Motor neuron (in vitro differentiated cells): ENCODE measurements at regions not wholly inside any gene's neighbourhood (a gene's known extent, or its start where the extent isn't known, plus 50 kb on each side); places are given as distances from the start of the nearest gene placed in this dataset.

ENCODE experiments used
- ATAC-seq, 8 experiments: fragments of 200-7000 bp; cut with Tn5 transposase; replicated peaks in 6 of 8; 2 replicates each; pipeline ENCODE4 v1.8.0; 2021; ENCODE audit warnings: mild to moderate bottlenecking in 8 of 8, moderate library complexity in 8 of 8
- H3K27ac ChIP-seq, 2 donors: fragments of 250-450 bp; sonication (Bioruptor Pico); 2 replicates each; pipeline ENCODE4 v1.9.0; 2021; ENCODE audit warnings: antibody characterized with exemption in 2 of 2, mild to moderate bottlenecking in 2 of 2, moderate library complexity in 1 of 2
- H3K4me1 ChIP-seq, 2 donors: fragments of 250-450 bp; sonication (Bioruptor Pico); replicated peaks in 1 of 2; 2 replicates each; pipeline ENCODE4 v1.6.1; 2021; ENCODE audit warnings: antibody characterized with exemption in 2 of 2, mild to moderate bottlenecking in 2 of 2, moderate library complexity in 1 of 2
- H3K4me3 ChIP-seq, 5 donors: fragments of 250-450 bp; sonication (Bioruptor Pico); 2 replicates each; pipeline ENCODE4 v1.9.0; 2021; ENCODE audit warnings: antibody characterized with exemption in 5 of 5, mild to moderate bottlenecking in 5 of 5, moderate library complexity in 4 of 5
- WGBS, 10 experiments: fragments of 450-650 bp; shearing (Covaris generic); methylation state at CpG; one replicate each; pipeline ENCODE4 v1.0.0; 2022; 5-methylcytosine and 5-hydroxymethylcytosine counted together
- in situ Hi-C, 9 experiments: fragments of 400-800 bp; cut with MboI; loops; one replicate each; pipeline ENCODE4 v1.15.0; 2021; ENCODE audit warnings: low sequenced_read_pairs in 9 of 9, low pct_unique_long_range_greater_than_20kb in 2 of 9; ENCODE audit not compliant: unreplicated experiment in 9 of 9

- in situ Hi-C loops = loop anchor here in 1 of 9 experiments (25.0 kb wide), 1 partner anchor 96 kb away; no protein-coding TSS in a partner anchor
- no peak overlapping the region for H3K4me3 ChIP-seq
- no peak for ATAC-seq
- peaks cover 0 to 5% of the 10 kb centered on the region in 2 donors for H3K4me1 ChIP-seq
- H3K27ac ChIP-seq = no peak overlapping the region
Measured at GRCh38 chr13:107733276-107733675, 482.1 kb downstream of the LIG4 start.

GRCh38 chr13:107730813-107731212 is 484.5 kb downstream of the LIG4 start:
- WGBS, 10 experiments = 7 to 94% (median 70%) methylated on average over 2 to 6 of the region's 6 CpGs; no CpG with 5 or more reads in 1 of the 10 experiments
- peak in 2 of 8 experiments; percentile 13 to 71 for ATAC-seq
- no peak overlapping the region for H3K4me3 ChIP-seq
- in situ Hi-C loops = loop anchor here in 1 of 9 experiments (25.0 kb wide), 1 partner anchor 94 kb away; no protein-coding TSS in a partner anchor
- H3K4me1 ChIP-seq = no peaks in the 10 kb centered on the region
- no peak overlapping the region for H3K27ac ChIP-seq

GRCh38 chr13:107721125-107721869 is 494.0 kb downstream of the LIG4 start:
- in situ Hi-C loops = no loop called here
- Histone ChIP-seq H3K27ac (peak overlapping the region; percentile 54 to 57), H3K4me1 (peaks cover 0 to 4% of the 10 kb centered on the region in 2 donors), H3K4me3 (peak overlapping the region; percentile 22 to 34 (median 28))
- WGBS, 10 experiments = 0 to 100% (median 42%) methylated on average over 1 to 11 of the region's 13 CpGs; no CpG with 5 or more reads in 1 of the 10 experiments
- peak in 6 of 8 experiments; percentile 83 to 93 (median 91) for ATAC-seq

- Histone ChIP-seq H3K27ac (no peak overlapping the region), H3K4me1 (peaks cover 5 to 23% of the 10 kb centered on the region in 2 donors), H3K4me3 (no peak overlapping the region)
- 20 to 100% (median 97%) methylated on average over 1 to 4 of the region's 4 CpGs; no CpG with 5 or more reads in 2 of the 10 experiments for WGBS, 10 experiments
- ATAC-seq = no peak
- in situ Hi-C loops = no loop called here
Measured at GRCh38 chr13:107716741-107717140, 498.6 kb downstream of the LIG4 start.

GRCh38 chr13:107716241-107716640 is 499.1 kb downstream of the LIG4 start:
- ATAC-seq = no peak
- in situ Hi-C loops = no loop called here
- H3K4me1 ChIP-seq = peaks cover 5 to 28% of the 10 kb centered on the region in 2 donors
- no peak overlapping the region for H3K27ac ChIP-seq
- no peak overlapping the region for H3K4me3 ChIP-seq
- WGBS, 10 experiments = 0 to 93% (median 80%) methylated on average over 1 to 7 of the region's 7 CpGs; no CpG with 5 or more reads in 1 of the 10 experiments

- H3K4me1 ChIP-seq = peaks cover 5 to 25% of the 10 kb centered on the region in 2 donors
- no peak overlapping the region for H3K27ac ChIP-seq
- H3K4me3 ChIP-seq = no peak overlapping the region
- in situ Hi-C loops = no loop called here
- ATAC-seq = no peak
- WGBS, 10 experiments = 60 to 100% (median 83%) methylated on average over 1 to 5 of the region's 7 CpGs; no CpG with 5 or more reads in 3 of the 10 experiments
Measured at GRCh38 chr13:107715496-107715895, 499.8 kb downstream of the LIG4 start.

- ATAC-seq = peak in 3 of 8 experiments; percentile 20 to 87 (median 65)
- in situ Hi-C loops = no loop called here
- Histone ChIP-seq H3K4me1 (peaks cover 5 to 25% of the 10 kb centered on the region in 2 donors), H3K4me3 (no peak overlapping the region), H3K27ac (peak overlapping the region in 1 of 2 donors; percentile 19)
Measured at GRCh38 chr13:107713314-107713713, 502.0 kb downstream of the LIG4 start.

GRCh38 chr13:107712145-107712860 is 503.0 kb downstream of the LIG4 start:
- ATAC-seq = peak in 5 of 8 experiments; percentile 33 to 55 (median 42)
- in situ Hi-C loops = no loop called here
- 13 to 86% (median 63%) methylated on average over 4 to 9 of the region's 9 CpGs; no CpG with 5 or more reads in 2 of the 10 experiments for WGBS, 10 experiments
- H3K4me3 ChIP-seq = no peak overlapping the region
- peak overlapping the region in 1 of 2 donors; percentile 38 for H3K27ac ChIP-seq
- peaks cover 5 to 25% of the 10 kb centered on the region in 2 donors for H3K4me1 ChIP-seq

- Histone ChIP-seq H3K27ac (no peak overlapping the region), H3K4me1 (no peaks in the 10 kb centered on the region), H3K4me3 (no peak overlapping the region)
- in situ Hi-C loops = no loop called here
- ATAC-seq = peak in 1 of 8 experiments; percentile 90
- WGBS, 10 experiments = 0 to 26% (median 16%) methylated on average over 1 to 2 of the region's 2 CpGs; no CpG with 5 or more reads in 2 of the 10 experiments
Measured at GRCh38 chr13:107690181-107690580, 525.2 kb downstream of the LIG4 start.

GRCh38 chr13:107685876-107686275 is 529.5 kb downstream of the LIG4 start:
- no peak overlapping the region for H3K4me3 ChIP-seq
- peaks cover 0 to 12% of the 10 kb centered on the region in 2 donors for H3K4me1 ChIP-seq
- in situ Hi-C loops = no loop called here
- 20 to 100% (median 87%) methylated on average over 1 to 6 of the region's 9 CpGs; no CpG with 5 or more reads in 1 of the 10 experiments for WGBS, 10 experiments
- H3K27ac ChIP-seq = no peak overlapping the region
- ATAC-seq = no peak

- peaks cover 0 to 12% of the 10 kb centered on the region in 2 donors for H3K4me1 ChIP-seq
- ATAC-seq = peak in 5 of 8 experiments; percentile 36 to 92 (median 70)
- in situ Hi-C loops = no loop called here
- no peak overlapping the region for H3K4me3 ChIP-seq
- 30 to 83% (median 65%) methylated on average over 1 to 7 of the region's 10 CpGs; no CpG with 5 or more reads in 2 of the 10 experiments for WGBS, 10 experiments
- H3K27ac ChIP-seq = peak overlapping the region in 1 of 2 donors; percentile 15
Measured at GRCh38 chr13:107681600-107681999, 533.7 kb downstream of the LIG4 start.

GRCh38 chr13:107680115-107680514 is 535.2 kb downstream of the LIG4 start:
- WGBS, 10 experiments = 0 to 100% (median 88%) methylated on average over 1 to 5 of the region's 7 CpGs; no CpG with 5 or more reads in 5 of the 10 experiments
- ATAC-seq = peak in 2 of 8 experiments; percentile 38 to 45
- in situ Hi-C loops = no loop called here
- H3K27ac ChIP-seq = no peak overlapping the region
- peaks cover 0 to 12% of the 10 kb centered on the region in 2 donors for H3K4me1 ChIP-seq
- no peak overlapping the region for H3K4me3 ChIP-seq
